ENCODE measurements at regions not wholly inside any gene's neighbourhood (a gene's known extent, or its start where the extent isn't known, plus 50 kb on each side); places are given as distances from the start of the nearest gene placed in this dataset.
A peak's percentile ranks its signal among the peaks of the same experiment; 100 is the strongest.

GRCh38 chr13:81988567-81988966 is 1647.6 kb upstream of the SPRY2 start:
- Histone ChIP-seq H3K4me3 (ENCODE audit: control insufficient read depth in 1 of 7, extremely low read depth in 1 of 7, insufficient read depth in 4 of 7, low read depth in 2 of 7, low read length in 6 of 7) (no peak overlapping the region), H3K36me3 (ENCODE audit: control insufficient read depth in 4 of 4, insufficient read depth in 4 of 4, low read length in 3 of 4) (no peaks in the 10 kb centered on the region), H3K9me3 (ENCODE audit: control extremely low read depth in 1 of 5, control insufficient read depth in 4 of 5, insufficient read depth in 2 of 5, low read depth in 1 of 5, low read length in 4 of 5) (no peaks in the 10 kb centered on the region), H3K4me1 (ENCODE audit: control extremely low read depth in 1 of 4, control insufficient read depth in 4 of 4, insufficient read depth in 4 of 4, low read length in 3 of 4) (no peaks in the 10 kb centered on the region), H3K27me3 (replicated peaks in 2 of 5; ENCODE audit: control insufficient read depth in 4 of 5, insufficient read depth in 5 of 5, low read length in 4 of 5) (no peaks in the 10 kb centered on the region), H3K27ac (ENCODE audit: insufficient read depth in 1 of 2, low read depth in 1 of 2, low read length in 2 of 2, poor library complexity in 1 of 2, severe bottlenecking in 2 of 2) (no peak overlapping the region)
- WGBS (ENCODE audit: insufficient coverage) = 100% methylated on average over 1 of the region's 3 CpGs
- no peak for DNase-seq
- ChIA-PET CTCF (interaction anchor here (0.5 kb wide), 1 partner anchor 482 kb away, joined by 3 read pairs; no protein-coding TSS in a partner anchor), POLR2A (no interaction called here)

DNA sequence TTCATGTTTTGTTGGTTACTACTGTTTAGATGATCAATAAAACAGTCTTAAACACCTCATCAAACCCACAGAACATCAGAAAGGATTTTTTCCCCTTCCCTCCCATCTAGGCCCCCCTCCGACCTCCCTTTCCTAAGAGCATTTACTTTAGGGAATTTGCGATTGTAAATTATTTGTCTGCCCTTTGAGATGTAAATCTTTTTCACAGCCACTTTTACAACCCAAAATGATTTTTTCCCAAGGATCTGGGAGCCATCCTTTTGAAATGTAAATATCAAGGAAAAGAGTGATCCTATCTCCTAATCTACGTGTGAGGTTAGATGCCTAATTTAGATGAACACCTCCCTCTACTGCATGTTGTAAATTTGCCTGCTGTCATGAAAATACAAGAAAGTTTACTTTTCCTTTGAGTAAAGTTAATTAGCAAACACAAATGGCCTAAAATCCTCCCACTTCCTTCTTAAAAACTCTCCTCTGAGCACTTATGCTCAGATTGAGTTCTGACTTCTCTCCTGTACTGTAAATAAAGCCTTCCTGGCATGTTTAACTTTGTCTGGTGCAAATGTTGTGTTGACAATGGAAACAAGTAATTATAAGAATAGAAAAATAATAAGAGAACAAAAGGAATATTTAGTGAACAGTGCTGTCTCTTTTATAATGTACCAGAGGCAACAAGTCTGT is 1646.9 kb upstream of the SPRY2 start:
- DNase-seq = no peak
- ChIA-PET CTCF (interaction anchor here (0.5 kb wide), 1 partner anchor 481 kb away, joined by 3 read pairs; no protein-coding TSS in a partner anchor), POLR2A (no interaction called here)
- Histone ChIP-seq H3K4me3 (ENCODE audit: control insufficient read depth in 1 of 7, extremely low read depth in 1 of 7, insufficient read depth in 4 of 7, low read depth in 2 of 7, low read length in 6 of 7) (no peak overlapping the region), H3K9me3 (ENCODE audit: control extremely low read depth in 1 of 5, control insufficient read depth in 4 of 5, insufficient read depth in 2 of 5, low read depth in 1 of 5, low read length in 4 of 5) (no peaks in the 10 kb centered on the region), H3K4me1 (ENCODE audit: control extremely low read depth in 1 of 4, control insufficient read depth in 4 of 4, insufficient read depth in 4 of 4, low read length in 3 of 4) (no peaks in the 10 kb centered on the region), H3K36me3 (ENCODE audit: control insufficient read depth in 4 of 4, insufficient read depth in 4 of 4, low read length in 3 of 4) (no peaks in the 10 kb centered on the region), H3K27ac (ENCODE audit: insufficient read depth in 1 of 2, low read depth in 1 of 2, low read length in 2 of 2, poor library complexity in 1 of 2, severe bottlenecking in 2 of 2) (no peak overlapping the region), H3K27me3 (replicated peaks in 2 of 5; ENCODE audit: control insufficient read depth in 4 of 5, insufficient read depth in 5 of 5, low read length in 4 of 5) (no peaks in the 10 kb centered on the region)
- no CpG with 5 or more reads among the region's 3 CpGs for WGBS (ENCODE audit: insufficient coverage)

DNA sequence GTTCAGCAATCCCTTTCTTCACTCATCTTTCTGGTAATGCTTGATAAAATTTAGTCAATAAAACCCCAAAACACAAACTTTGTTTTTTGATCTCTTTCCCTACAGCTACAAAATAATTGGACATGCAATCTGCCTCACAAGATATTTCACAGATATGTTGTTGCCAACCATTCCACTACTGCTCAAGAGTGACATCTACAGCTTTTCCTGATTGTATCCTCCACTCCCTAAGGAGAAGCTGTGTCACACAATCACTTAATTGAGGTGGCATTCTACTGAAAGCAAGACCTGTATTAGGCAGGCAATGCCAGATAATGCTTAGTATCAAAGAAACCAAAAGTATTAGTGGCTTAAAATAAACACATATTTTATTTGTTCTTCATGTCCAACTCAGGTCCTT is 1646.2 kb upstream of the SPRY2 start:
- CTCF ChIA-PET = no interaction called here
- H3K4me1 ChIP-seq (ENCODE audit: control extremely low read depth in 1 of 4, control insufficient read depth in 4 of 4, insufficient read depth in 4 of 4, low read length in 3 of 4) = no peaks in the 10 kb centered on the region
- no peak for DNase-seq
- POLR2A ChIA-PET = no interaction called here
- H3K4me3 ChIP-seq (ENCODE audit: control insufficient read depth in 1 of 7, extremely low read depth in 1 of 7, insufficient read depth in 4 of 7, low read depth in 2 of 7, low read length in 6 of 7) = no peak overlapping the region
- no peaks in the 10 kb centered on the region for H3K27me3 ChIP-seq (replicated peaks in 2 of 5; ENCODE audit: control insufficient read depth in 4 of 5, insufficient read depth in 5 of 5, low read length in 4 of 5)
- H3K9me3 ChIP-seq (ENCODE audit: control extremely low read depth in 1 of 5, control insufficient read depth in 4 of 5, insufficient read depth in 2 of 5, low read depth in 1 of 5, low read length in 4 of 5) = no peaks in the 10 kb centered on the region
- no peaks in the 10 kb centered on the region for H3K36me3 ChIP-seq (ENCODE audit: control insufficient read depth in 4 of 4, insufficient read depth in 4 of 4, low read length in 3 of 4)
- H3K27ac ChIP-seq (ENCODE audit: insufficient read depth in 1 of 2, low read depth in 1 of 2, low read length in 2 of 2, poor library complexity in 1 of 2, severe bottlenecking in 2 of 2) = no peak overlapping the region

- ChIA-PET POLR2A (no interaction called here), CTCF (no interaction called here)
- Histone ChIP-seq H3K4me1 (ENCODE audit: control extremely low read depth in 1 of 4, control insufficient read depth in 4 of 4, insufficient read depth in 4 of 4, low read length in 3 of 4) (no peaks in the 10 kb centered on the region), H3K27ac (ENCODE audit: insufficient read depth in 1 of 2, low read depth in 1 of 2, low read length in 2 of 2, poor library complexity in 1 of 2, severe bottlenecking in 2 of 2) (no peak overlapping the region), H3K9me3 (ENCODE audit: control extremely low read depth in 1 of 5, control insufficient read depth in 4 of 5, insufficient read depth in 2 of 5, low read depth in 1 of 5, low read length in 4 of 5) (no peaks in the 10 kb centered on the region), H3K4me3 (ENCODE audit: control insufficient read depth in 1 of 7, extremely low read depth in 1 of 7, insufficient read depth in 4 of 7, low read depth in 2 of 7, low read length in 6 of 7) (no peak overlapping the region), H3K36me3 (ENCODE audit: control insufficient read depth in 4 of 4, insufficient read depth in 4 of 4, low read length in 3 of 4) (no peaks in the 10 kb centered on the region), H3K27me3 (replicated peaks in 2 of 5; ENCODE audit: control insufficient read depth in 4 of 5, insufficient read depth in 5 of 5, low read length in 4 of 5) (no peaks in the 10 kb centered on the region)
- no peak for DNase-seq
- WGBS (ENCODE audit: insufficient coverage) = no CpG with 5 or more reads among the region's 1 CpG
Observed at GRCh38 chr13:81986308-81986707, 1645.4 kb upstream of the SPRY2 start.

- no peak for DNase-seq
- H3K4me1 ChIP-seq (ENCODE audit: control extremely low read depth in 1 of 4, control insufficient read depth in 4 of 4, insufficient read depth in 4 of 4, low read length in 3 of 4) = no peaks in the 10 kb centered on the region
- no peaks in the 10 kb centered on the region for H3K36me3 ChIP-seq (ENCODE audit: control insufficient read depth in 4 of 4, insufficient read depth in 4 of 4, low read length in 3 of 4)
- no peak overlapping the region for H3K4me3 ChIP-seq (ENCODE audit: control insufficient read depth in 1 of 7, extremely low read depth in 1 of 7, insufficient read depth in 4 of 7, low read depth in 2 of 7, low read length in 6 of 7)
- no peaks in the 10 kb centered on the region for H3K27me3 ChIP-seq (replicated peaks in 2 of 5; ENCODE audit: control insufficient read depth in 4 of 5, insufficient read depth in 5 of 5, low read length in 4 of 5)
- no peak overlapping the region for H3K27ac ChIP-seq (ENCODE audit: insufficient read depth in 1 of 2, low read depth in 1 of 2, low read length in 2 of 2, poor library complexity in 1 of 2, severe bottlenecking in 2 of 2)
- H3K9me3 ChIP-seq (ENCODE audit: control extremely low read depth in 1 of 5, control insufficient read depth in 4 of 5, insufficient read depth in 2 of 5, low read depth in 1 of 5, low read length in 4 of 5) = peaks cover 0 to 6% (median 0%) of the 10 kb centered on the region in 5 experiments
- POLR2A ChIA-PET = no interaction called here
- CTCF ChIA-PET = no interaction called here
Observed at GRCh38 chr13:81957121-81957520, 1616.2 kb upstream of the SPRY2 start.

- H3K27ac ChIP-seq (ENCODE audit: insufficient read depth in 1 of 2, low read depth in 1 of 2, low read length in 2 of 2, poor library complexity in 1 of 2, severe bottlenecking in 2 of 2) = no peak overlapping the region
- no peaks in the 10 kb centered on the region for H3K36me3 ChIP-seq (ENCODE audit: control insufficient read depth in 4 of 4, insufficient read depth in 4 of 4, low read length in 3 of 4)
- ChIA-PET POLR2A (no interaction called here), CTCF (no interaction called here)
- no CpG with 5 or more reads among the region's 3 CpGs for WGBS (ENCODE audit: insufficient coverage)
- no peaks in the 10 kb centered on the region for H3K27me3 ChIP-seq (replicated peaks in 2 of 5; ENCODE audit: control insufficient read depth in 4 of 5, insufficient read depth in 5 of 5, low read length in 4 of 5)
- H3K4me1 ChIP-seq (ENCODE audit: control extremely low read depth in 1 of 4, control insufficient read depth in 4 of 4, insufficient read depth in 4 of 4, low read length in 3 of 4) = no peaks in the 10 kb centered on the region
- DNase-seq = peak; percentile 2 to 25 (median 21)
- no peak overlapping the region for H3K4me3 ChIP-seq (ENCODE audit: control insufficient read depth in 1 of 7, extremely low read depth in 1 of 7, insufficient read depth in 4 of 7, low read depth in 2 of 7, low read length in 6 of 7)
- no peaks in the 10 kb centered on the region for H3K9me3 ChIP-seq (ENCODE audit: control extremely low read depth in 1 of 5, control insufficient read depth in 4 of 5, insufficient read depth in 2 of 5, low read depth in 1 of 5, low read length in 4 of 5)
Observed at GRCh38 chr13:81929988-81930387, 1589.1 kb upstream of the SPRY2 start.

GRCh38 chr13:81927347-81927746 is 1586.4 kb upstream of the SPRY2 start:
- no peaks in the 10 kb centered on the region for H3K4me1 ChIP-seq (ENCODE audit: control extremely low read depth in 1 of 4, control insufficient read depth in 4 of 4, insufficient read depth in 4 of 4, low read length in 3 of 4)
- H3K27ac ChIP-seq (ENCODE audit: insufficient read depth in 1 of 2, low read depth in 1 of 2, low read length in 2 of 2, poor library complexity in 1 of 2, severe bottlenecking in 2 of 2) = no peak overlapping the region
- ChIA-PET POLR2A (no interaction called here), CTCF (no interaction called here)
- H3K9me3 ChIP-seq (ENCODE audit: control extremely low read depth in 1 of 5, control insufficient read depth in 4 of 5, insufficient read depth in 2 of 5, low read depth in 1 of 5, low read length in 4 of 5) = no peaks in the 10 kb centered on the region
- no peaks in the 10 kb centered on the region for H3K36me3 ChIP-seq (ENCODE audit: control insufficient read depth in 4 of 4, insufficient read depth in 4 of 4, low read length in 3 of 4)
- no peak overlapping the region for H3K4me3 ChIP-seq (ENCODE audit: control insufficient read depth in 1 of 7, extremely low read depth in 1 of 7, insufficient read depth in 4 of 7, low read depth in 2 of 7, low read length in 6 of 7)
- no peaks in the 10 kb centered on the region for H3K27me3 ChIP-seq (replicated peaks in 2 of 5; ENCODE audit: control insufficient read depth in 4 of 5, insufficient read depth in 5 of 5, low read length in 4 of 5)
- no peak for DNase-seq

Measured in common myeloid progenitor, CD34-positive (primary cell).